ENCODE measurements at regions not wholly inside any gene's neighbourhood (a gene's known extent, or its start where the extent isn't known, plus 50 kb on each side); places are given as distances from the start of the nearest gene placed in this dataset.
A peak's percentile ranks its signal among the peaks of the same experiment; 100 is the strongest.

DNA sequence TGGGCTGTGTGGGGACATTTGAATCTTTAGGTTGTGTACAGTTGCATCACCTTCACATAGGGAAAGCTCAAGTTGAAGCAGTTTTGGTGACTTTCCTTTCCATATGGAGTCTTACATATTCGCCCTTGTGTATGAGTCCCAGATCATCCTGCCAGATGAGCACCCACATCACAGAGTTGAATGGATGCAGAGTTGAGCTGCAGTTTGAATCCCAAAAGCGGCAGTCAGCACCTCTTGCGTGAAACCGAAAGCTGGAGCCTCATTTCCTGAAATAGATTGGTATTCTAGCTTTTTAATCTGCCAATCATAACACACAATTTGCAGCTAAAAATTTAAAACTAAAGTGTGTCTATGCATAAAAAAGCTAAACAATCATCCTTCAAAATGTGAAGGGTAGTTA, 162.9 kb upstream of the DIPK2B start:
- H3K4me3 ChIP-seq (ENCODE audit: low read depth, low read length): no peak overlapping the region
- DNase-seq (ENCODE audit: low read depth): no peak
- TF ChIP-seq CTCF (IDR thresholded peaks at IDR 0.05; ENCODE audit: insufficient read depth, low read depth, low read length): no peak

DNA sequence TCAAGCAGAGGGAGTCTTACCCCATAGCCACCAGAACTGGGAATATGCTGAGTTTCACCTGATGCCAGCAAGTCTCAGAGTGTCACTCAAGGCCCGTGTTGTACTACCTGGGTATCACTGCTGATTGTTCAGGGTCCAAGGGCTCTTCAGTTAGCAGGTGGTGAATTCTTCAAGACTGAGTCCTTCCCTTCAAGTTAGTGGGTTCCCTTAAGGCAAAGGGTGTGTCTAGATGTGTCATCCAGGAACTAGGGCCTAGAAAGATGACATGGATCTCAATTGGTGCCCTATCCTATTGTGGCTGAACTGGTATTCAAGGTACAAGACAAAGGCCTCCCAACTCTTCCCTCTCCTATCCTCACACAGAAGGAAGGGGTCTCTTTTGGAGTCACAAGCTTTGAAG, 159.9 kb upstream of the DIPK2B start:
- no peak for DNase-seq (ENCODE audit: low read depth)
- TF ChIP-seq CTCF (IDR thresholded peaks at IDR 0.05; ENCODE audit: insufficient read depth, low read depth, low read length): no peak

DNA sequence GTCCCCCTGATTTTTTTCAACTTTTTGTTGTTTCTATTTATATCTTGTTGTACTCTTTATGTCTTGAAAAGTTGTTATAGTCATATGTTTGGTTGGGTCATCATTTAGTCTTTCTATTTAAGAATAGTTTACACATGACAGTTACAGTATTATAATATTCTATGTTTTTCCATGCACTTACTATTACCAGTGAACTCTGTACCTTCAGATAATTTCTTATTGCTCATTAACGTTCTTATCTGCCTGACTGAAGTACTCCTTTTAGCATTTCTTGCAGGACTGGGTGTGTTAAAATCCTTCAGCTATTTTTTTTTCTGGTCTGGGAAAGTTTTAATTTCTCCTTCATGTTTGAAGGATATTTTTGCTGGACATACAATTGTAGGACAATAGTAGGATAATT, 157.7 kb upstream of the DIPK2B start:
- no peak for TF ChIP-seq CTCF (IDR thresholded peaks at IDR 0.05; ENCODE audit: insufficient read depth, low read depth, low read length)
- DNase-seq (ENCODE audit: low read depth): no peak
- H3K4me3 ChIP-seq (ENCODE audit: low read depth, low read length): no peak overlapping the region

More for the DNA sequence above, 159.9 kb upstream of the DIPK2B start:
- H3K4me3 ChIP-seq (ENCODE audit: low read depth, low read length): no peak overlapping the region

GRCh38 chrX:45353456-45353855, 152.8 kb upstream of the DIPK2B start:
- no peak for DNase-seq (ENCODE audit: low read depth)
- TF ChIP-seq CTCF (IDR thresholded peaks at IDR 0.05; ENCODE audit: insufficient read depth, low read depth, low read length): no peak

GRCh38 chrX:45352611-45353010, 151.9 kb upstream of the DIPK2B start:
- TF ChIP-seq CTCF (IDR thresholded peaks at IDR 0.05; ENCODE audit: insufficient read depth, low read depth, low read length): no peak
- no peak overlapping the region for H3K4me3 ChIP-seq (ENCODE audit: low read depth, low read length)
- no peak for DNase-seq (ENCODE audit: low read depth)

More at GRCh38 chrX:45353456-45353855, 152.8 kb upstream of the DIPK2B start:
- no peak overlapping the region for H3K4me3 ChIP-seq (ENCODE audit: low read depth, low read length)

GRCh38 chrX:45351478-45351877, 150.8 kb upstream of the DIPK2B start:
- DNase-seq (ENCODE audit: low read depth): peak; percentile 48
- no peak for TF ChIP-seq CTCF (IDR thresholded peaks at IDR 0.05; ENCODE audit: insufficient read depth, low read depth, low read length)
- H3K4me3 ChIP-seq (ENCODE audit: low read depth, low read length): no peak overlapping the region

DNA sequence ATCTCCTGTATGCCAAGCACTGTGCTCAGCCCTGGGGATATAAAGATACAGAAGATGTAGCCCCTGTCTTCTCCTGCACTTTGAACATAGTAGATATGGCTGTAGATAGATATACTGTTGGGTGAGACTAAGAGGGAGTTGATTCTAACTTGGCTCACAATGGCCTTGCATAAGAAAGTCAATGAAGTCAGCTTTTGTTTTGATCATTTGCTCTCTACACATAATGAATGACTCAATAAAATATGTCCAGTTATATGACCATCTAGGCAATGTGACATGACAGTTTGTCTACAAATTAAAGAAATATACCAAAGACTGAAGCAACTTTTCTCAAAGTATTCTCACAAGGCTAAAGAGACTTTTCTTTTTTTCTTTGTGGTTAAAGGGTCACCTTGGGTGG, 147.6 kb upstream of the DIPK2B start:
- H3K4me3 ChIP-seq (ENCODE audit: low read depth, low read length): no peak overlapping the region
- DNase-seq (ENCODE audit: low read depth): no peak
- no peak for TF ChIP-seq CTCF (IDR thresholded peaks at IDR 0.05; ENCODE audit: insufficient read depth, low read depth, low read length)
